ENCODE measurements at regions not wholly inside any gene's neighbourhood (a gene's known extent, or its start where the extent isn't known, plus 50 kb on each side); places are given as distances from the start of the nearest gene placed in this dataset.

- DNase-seq: no peak
Measured at GRCh38 chr3:6125520-6125919, 735.4 kb upstream of the GRM7 start.

- DNase-seq: no peak
Measured at GRCh38 chr3:6132684-6133432, 728.1 kb upstream of the GRM7 start.

GRCh38 chr3:6142707-6143106 is 718.2 kb upstream of the GRM7 start:
- no peak for DNase-seq

- DNase-seq: no peak
Measured at GRCh38 chr3:6147883-6148282, 713.0 kb upstream of the GRM7 start.

GRCh38 chr3:6155650-6156338 is 705.1 kb upstream of the GRM7 start:
- DNase-seq: no peak

GRCh38 chr3:6165951-6166350 is 695.0 kb upstream of the GRM7 start:
- DNase-seq: no peak

GRCh38 chr3:6168256-6168655 is 692.7 kb upstream of the GRM7 start:
- DNase-seq: no peak

- no peak for DNase-seq
Measured at GRCh38 chr3:6172871-6173642, 687.9 kb upstream of the GRM7 start.

- DNase-seq: no peak
Measured at GRCh38 chr3:6177417-6177816, 683.5 kb upstream of the GRM7 start.

- DNase-seq: no peak
Measured at GRCh38 chr3:6179761-6180160, 681.2 kb upstream of the GRM7 start.

- DNase-seq: no peak
Measured at GRCh38 chr3:6180171-6180570, 680.7 kb upstream of the GRM7 start.

GRCh38 chr3:6182476-6182875 is 678.4 kb upstream of the GRM7 start:
- no peak for DNase-seq

GRCh38 chr3:6182909-6183308 is 678.0 kb upstream of the GRM7 start:
- DNase-seq: no peak

GRCh38 chr3:6189384-6189783 is 671.5 kb upstream of the GRM7 start:
- DNase-seq: no peak

- DNase-seq: no peak
Measured at GRCh38 chr3:6204891-6205290, 656.0 kb upstream of the GRM7 start.

- DNase-seq: no peak
Measured at GRCh38 chr3:6216135-6217026, 644.5 kb upstream of the GRM7 start.

GRCh38 chr3:6220447-6220846 is 640.5 kb upstream of the GRM7 start:
- no peak for DNase-seq

- DNase-seq: no peak
Measured at GRCh38 chr3:6222069-6222468, 638.8 kb upstream of the GRM7 start.

GRCh38 chr3:6223572-6223971 is 637.3 kb upstream of the GRM7 start:
- no peak for DNase-seq

GRCh38 chr3:6228958-6229683 is 631.8 kb upstream of the GRM7 start:
- DNase-seq: no peak

- no peak for DNase-seq
Measured at GRCh38 chr3:6229778-6230410, 631.0 kb upstream of the GRM7 start.

- no peak for DNase-seq
Measured at GRCh38 chr3:6242104-6242503, 618.8 kb upstream of the GRM7 start.
